ENCODE measurements at regions not wholly inside any gene's neighbourhood (a gene's known extent, or its start where the extent isn't known, plus 50 kb on each side); places are given as distances from the start of the nearest gene placed in this dataset.

- no peak for TF ChIP-seq CTCF (IDR thresholded peaks at IDR 0.05)
- H3K36me3 Mint-ChIP-seq (ENCODE audit: low read depth) = no peaks in the 10 kb centered on the region
- no peaks in the 10 kb centered on the region for H3K9me3 Mint-ChIP-seq
- no peak overlapping the region for H3K4me3 Mint-ChIP-seq
- DNase-seq = no peak
- H3K4me1 Mint-ChIP-seq = peaks cover 71% of the 10 kb centered on the region
- H3K27me3 Mint-ChIP-seq (ENCODE audit: low read depth, poor library complexity) = peaks cover 25% of the 10 kb centered on the region
- peak overlapping the region; percentile 82 for H3K27ac Mint-ChIP-seq
These were observed 144.9 kb upstream of the MYCN start for GRCh38 chr2:15795426-15795825.

GRCh38 chr2:15796167-15796942 is 144.0 kb upstream of the MYCN start:
- Mint-ChIP-seq H3K27me3 (ENCODE audit: low read depth, poor library complexity) (peaks cover 24% of the 10 kb centered on the region), H3K27ac (no peak overlapping the region), H3K4me1 (peaks cover 67% of the 10 kb centered on the region), H3K4me3 (no peak overlapping the region), H3K36me3 (ENCODE audit: low read depth) (no peaks in the 10 kb centered on the region), H3K9me3 (no peaks in the 10 kb centered on the region)
- no peak for DNase-seq
- TF ChIP-seq CTCF (IDR thresholded peaks at IDR 0.05) = no peak

- Mint-ChIP-seq H3K27me3 (ENCODE audit: low read depth, poor library complexity) (peaks cover 24% of the 10 kb centered on the region), H3K4me3 (no peak overlapping the region), H3K27ac (peak overlapping the region; percentile 54), H3K9me3 (no peaks in the 10 kb centered on the region), H3K36me3 (ENCODE audit: low read depth) (no peaks in the 10 kb centered on the region), H3K4me1 (peaks cover 67% of the 10 kb centered on the region)
- DNase-seq = no peak
- TF ChIP-seq CTCF (IDR thresholded peaks at IDR 0.05) = no peak
These were observed 143.0 kb upstream of the MYCN start for GRCh38 chr2:15797231-15797938.

GRCh38 chr2:15797939-15798281 is 142.4 kb upstream of the MYCN start:
- Mint-ChIP-seq H3K36me3 (ENCODE audit: low read depth) (no peaks in the 10 kb centered on the region), H3K27me3 (ENCODE audit: low read depth, poor library complexity) (peaks cover 25% of the 10 kb centered on the region), H3K27ac (peak overlapping the region; percentile 54), H3K9me3 (no peaks in the 10 kb centered on the region), H3K4me3 (no peak overlapping the region), H3K4me1 (peaks cover 70% of the 10 kb centered on the region)
- DNase-seq = no peak
- TF ChIP-seq CTCF (IDR thresholded peaks at IDR 0.05) = no peak

GRCh38 chr2:15798701-15799431 is 141.5 kb upstream of the MYCN start:
- no peak for DNase-seq
- Mint-ChIP-seq H3K9me3 (no peaks in the 10 kb centered on the region), H3K36me3 (ENCODE audit: low read depth) (no peaks in the 10 kb centered on the region), H3K27ac (no peak overlapping the region), H3K27me3 (ENCODE audit: low read depth, poor library complexity) (peaks cover 34% of the 10 kb centered on the region), H3K4me3 (no peak overlapping the region), H3K4me1 (peaks cover 69% of the 10 kb centered on the region)
- TF ChIP-seq CTCF (IDR thresholded peaks at IDR 0.05) = no peak
